ENCODE measurements at regions not wholly inside any gene's neighbourhood (a gene's known extent, or its start where the extent isn't known, plus 50 kb on each side); places are given as distances from the start of the nearest gene placed in this dataset.

DNA sequence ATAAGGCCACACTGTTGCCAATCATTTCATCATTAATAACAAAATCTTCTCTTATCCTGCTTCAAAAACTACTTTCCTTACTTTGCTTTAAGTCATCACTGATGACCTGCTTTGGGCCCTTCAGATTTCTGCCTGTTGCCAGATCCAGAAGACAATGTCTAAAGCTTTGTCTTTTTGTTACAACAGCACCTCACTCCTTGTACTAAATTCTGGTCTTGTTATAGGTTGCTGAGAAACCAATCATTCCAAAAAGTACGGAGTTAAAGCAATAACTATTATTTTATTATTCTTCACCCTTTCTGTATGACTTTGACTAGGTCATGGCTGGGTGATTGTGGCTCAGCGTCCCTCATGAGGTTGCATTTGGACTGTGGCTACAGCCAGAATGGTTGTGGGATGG lies 633.5 kb downstream of the PTPRU start (continued):
- no peak for TF ChIP-seq KLF5 (IDR thresholded peaks at IDR 0.05; ENCODE audit: partially characterized antibody)
- TF ChIP-seq MTA3 (IDR thresholded peaks at IDR 0.05; ENCODE audit: borderline replicate concordance, low read length): no peak
- TF ChIP-seq SREBF2 (IDR thresholded peaks at IDR 0.05; ENCODE audit: low read length): no peak
- no peak for TF ChIP-seq HDAC2 (IDR thresholded peaks at IDR 0.05)
- TF ChIP-seq, protein P1, sequence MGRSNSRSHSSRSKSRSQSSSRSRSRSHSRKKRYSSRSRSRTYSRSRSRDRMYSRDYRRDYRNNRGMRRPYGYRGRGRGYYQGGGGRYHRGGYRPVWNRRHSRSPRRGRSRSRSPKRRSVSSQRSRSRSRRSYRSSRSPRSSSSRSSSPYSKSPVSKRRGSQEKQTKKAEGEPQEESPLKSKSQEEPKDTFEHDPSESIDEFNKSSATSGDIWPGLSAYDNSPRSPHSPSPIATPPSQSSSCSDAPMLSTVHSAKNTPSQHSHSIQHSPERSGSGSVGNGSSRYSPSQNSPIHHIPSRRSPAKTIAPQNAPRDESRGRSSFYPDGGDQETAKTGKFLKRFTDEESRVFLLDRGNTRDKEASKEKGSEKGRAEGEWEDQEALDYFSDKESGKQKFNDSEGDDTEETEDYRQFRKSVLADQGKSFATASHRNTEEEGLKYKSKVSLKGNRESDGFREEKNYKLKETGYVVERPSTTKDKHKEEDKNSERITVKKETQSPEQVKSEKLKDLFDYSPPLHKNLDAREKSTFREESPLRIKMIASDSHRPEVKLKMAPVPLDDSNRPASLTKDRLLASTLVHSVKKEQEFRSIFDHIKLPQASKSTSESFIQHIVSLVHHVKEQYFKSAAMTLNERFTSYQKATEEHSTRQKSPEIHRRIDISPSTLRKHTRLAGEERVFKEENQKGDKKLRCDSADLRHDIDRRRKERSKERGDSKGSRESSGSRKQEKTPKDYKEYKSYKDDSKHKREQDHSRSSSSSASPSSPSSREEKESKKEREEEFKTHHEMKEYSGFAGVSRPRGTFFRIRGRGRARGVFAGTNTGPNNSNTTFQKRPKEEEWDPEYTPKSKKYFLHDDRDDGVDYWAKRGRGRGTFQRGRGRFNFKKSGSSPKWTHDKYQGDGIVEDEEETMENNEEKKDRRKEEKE (IDR thresholded peaks at IDR 0.05): no peak
- TF ChIP-seq MTA2 (IDR thresholded peaks at IDR 0.05; ENCODE audit: low read depth): no peak

DNA sequence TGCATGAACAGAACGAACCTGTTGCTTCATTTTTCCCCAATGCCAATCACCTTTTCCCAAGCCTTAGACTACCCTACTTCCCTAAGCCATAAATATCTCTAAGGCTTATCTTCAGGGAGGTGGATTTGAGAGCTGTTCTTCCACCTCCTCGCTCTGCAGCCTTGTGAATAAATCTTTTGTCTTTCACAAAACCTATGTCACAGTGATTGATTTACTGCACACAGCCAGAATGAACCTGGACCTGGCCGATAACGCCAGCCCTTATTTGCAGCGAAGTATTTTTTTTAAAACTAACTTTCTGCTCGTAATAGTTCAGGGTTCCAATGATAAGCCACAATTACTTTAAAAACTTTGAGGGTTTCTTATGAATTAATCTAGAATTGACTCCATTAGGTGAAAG lies 632.6 kb downstream of the PTPRU start:
- Histone ChIP-seq H3K36me3 (ENCODE audit: control insufficient read depth in 2 of 2, insufficient read depth in 2 of 2, low read length in 1 of 2) (no peaks in the 10 kb centered on the region), H3K79me2 (ENCODE audit: control insufficient read depth, insufficient read depth, low read length) (no peaks in the 10 kb centered on the region), H3K9me3 (replicated peaks; ENCODE audit: control insufficient read depth, insufficient read depth, low read length) (no peaks in the 10 kb centered on the region), H2AFZ (ENCODE audit: control insufficient read depth, low read depth, low read length) (no peak overlapping the region), H3K27ac (ENCODE audit: control insufficient read depth, insufficient read depth) (no peak overlapping the region), H3K4me2 (ENCODE audit: control insufficient read depth, insufficient read depth) (no peak overlapping the region), H3K4me1 (ENCODE audit: control insufficient read depth, insufficient read depth, low read length) (no peaks in the 10 kb centered on the region), H4K20me1 (ENCODE audit: control insufficient read depth, insufficient read depth) (no peaks in the 10 kb centered on the region), H3K9ac (ENCODE audit: control insufficient read depth, insufficient read depth, low read length) (no peak overlapping the region), H3K4me3 (no peak overlapping the region), H3K27me3 (replicated peaks in 1 of 2; ENCODE audit: control insufficient read depth in 2 of 2, insufficient read depth in 2 of 2, low read length in 1 of 2) (no peaks in the 10 kb centered on the region)
- DNase-seq (ENCODE audit: low read depth, low spot score): no peak
- no peak for ATAC-seq
- RAD21 ChIA-PET (ENCODE audit: unreplicated experiment): no interaction called here
- in situ Hi-C loops (cut with MboI) (no loop called here), intact Hi-C loops (cut with micrococcal nuclease; ENCODE audit: unreplicated experiment) (no loop called here)
- no TSS peak for BruUV-seq (replicated peaks)
- TF ChIP-seq BCL3 (IDR thresholded peaks at IDR 0.05; ENCODE audit: borderline replicate concordance, insufficient read depth, low read depth, low read length, poor library complexity, severe bottlenecking) (no peak), EED (IDR thresholded peaks at IDR 0.05; ENCODE audit: low read depth) (no peak), SPI1 (IDR thresholded peaks at IDR 0.05; ENCODE audit: borderline replicate concordance, insufficient read depth, low read depth, low read length) (no peak), MYB (IDR thresholded peaks at IDR 0.05; ENCODE audit: borderline replicate concordance, low read depth, low read length) (no peak), RUNX3 (IDR thresholded peaks at IDR 0.05; ENCODE audit: low read length) (no peak), HDAC2 (IDR thresholded peaks at IDR 0.05) (no peak), BRCA1 (IDR thresholded peaks at IDR 0.05; ENCODE audit: low read depth, low read length) (no peak), CBFB (IDR thresholded peaks at IDR 0.05; ENCODE audit: low read depth) (no peak), NFXL1 (IDR thresholded peaks at IDR 0.05; ENCODE audit: borderline replicate concordance) (no peak), KDM1A (IDR thresholded peaks at IDR 0.05; ENCODE audit: borderline replicate concordance) (no peak), NR2F1 (conservative IDR thresholded peaks at IDR 0.05) (no peak), SIN3A (IDR thresholded peaks at IDR 0.05; ENCODE audit: low read depth, low read length) (no peak), EGR1 (IDR thresholded peaks at IDR 0.05; ENCODE audit: borderline replicate concordance in 1 of 2, low read depth in 2 of 2, low read length in 2 of 2) (no peak)
- TF ChIP-seq, protein P1 (IDR thresholded peaks at IDR 0.05): no peak
- POLR2A ChIA-PET: no interaction called here
- SMC1A ChIA-PET (ENCODE audit: uncharacterized antibody, unreplicated experiment): no interaction called here
- no peak for FAIRE-seq
- 19% methylated on average over 6 of the region's 6 CpGs for WGBS (ENCODE audit: insufficient coverage, insufficient replicate concordance, low lambda C conversion rate, missing lambda C conversion rate)
- CTCF ChIA-PET: no interaction called here
